Neural progenitor cell (in vitro differentiated cells): ENCODE measurements at regions not wholly inside any gene's neighbourhood (a gene's known extent, or its start where the extent isn't known, plus 50 kb on each side); places are given as distances from the start of the nearest gene placed in this dataset.

Source experiments
- DNase-seq: peaks from one replicate; pipeline ENCODE4 v3.0.0-alpha.2; 2016; ENCODE audit warnings: low spot score
- H2AFZ ChIP-seq: fragments of 200-600 bp; sonication (generic); replicated peaks from 2 replicates; pipeline ENCODE4 v1.6.1; 2016; ENCODE audit warnings: antibody characterized with exemption
- H3F3A ChIP-seq: fragments of 200-600 bp; sonication (generic); 2 replicates; pipeline ENCODE4 v1.6.1; 2016; ENCODE audit warnings: antibody characterized with exemption, low read depth
- H3K27ac ChIP-seq: fragments of 200-600 bp; sonication (generic); 2 replicates; pipeline ENCODE4 v1.5.1; 2016; ENCODE audit warnings: mild to moderate bottlenecking
- H3K27me3 ChIP-seq: fragments of 200-600 bp; sonication (generic); 2 replicates; pipeline ENCODE4 v1.6.1; 2016; ENCODE audit warnings: mild to moderate bottlenecking, moderate library complexity
- H3K36me3 ChIP-seq: fragments of 200-600 bp; sonication (generic); 2 replicates; pipeline ENCODE4 v1.5.1; 2016
- H3K4me1 ChIP-seq: fragments of 200-600 bp; sonication (generic); 2 replicates; pipeline ENCODE4 v1.6.1; 2016; ENCODE audit warnings: mixed run types
- H3K4me2 ChIP-seq: fragments of 200-600 bp; sonication (generic); 2 replicates; pipeline ENCODE4 v1.6.1; 2016
- H3K4me3 ChIP-seq: fragments of 200-600 bp; sonication (generic); 2 replicates; pipeline ENCODE4 v1.5.1; 2016
- H3K79me2 ChIP-seq: fragments of 200-600 bp; sonication (generic); 2 replicates; pipeline ENCODE4 v1.6.1; 2016; ENCODE audit warnings: low read depth
- H3K9ac ChIP-seq: fragments of 200-600 bp; sonication (generic); 2 replicates; pipeline ENCODE4 v1.6.1; 2016
- H3K9me3 ChIP-seq: fragments of 200-600 bp; sonication (generic); 2 replicates; pipeline ENCODE4 v1.5.1; 2016; ENCODE audit warnings: low read depth
- H4K20me1 ChIP-seq: fragments of 200-600 bp; sonication (generic); 2 replicates; pipeline ENCODE4 v1.6.1; 2016; ENCODE audit warnings: low read depth
- H3K27ac Mint-ChIP-seq: 3 replicates; pipeline ENCODE4 v1.8.0; 2021; ENCODE audit warnings: mixed read lengths
- H3K27me3 Mint-ChIP-seq: 2 replicates; pipeline ENCODE4 v1.8.0; 2022; ENCODE audit warnings: low read depth, mild to moderate bottlenecking, inconsistent platforms, moderate library complexity, mixed read lengths; ENCODE audit not compliant: insufficient read depth
- H3K36me3 Mint-ChIP-seq: 3 replicates; pipeline ENCODE4 v1.8.0; 2021; ENCODE audit warnings: mixed read lengths
- H3K4me1 Mint-ChIP-seq: 3 replicates; pipeline ENCODE4 v1.8.0; 2021; ENCODE audit warnings: mixed read lengths
- H3K4me3 Mint-ChIP-seq: 3 replicates; pipeline ENCODE4 v1.8.0; 2021; ENCODE audit warnings: mild to moderate bottlenecking, moderate library complexity, mixed read lengths
- H3K9me3 Mint-ChIP-seq: 3 replicates; pipeline ENCODE4 v1.8.0; 2020; ENCODE audit warnings: mixed read lengths
- CTCF ChIP-seq: fragments of 200-600 bp; sonication (generic); IDR thresholded peaks from 2 replicates; pipeline ENCODE4 v1.5.1; 2017; ENCODE audit warnings: antibody characterized with exemption, mild to moderate bottlenecking
- EZH2 ChIP-seq: fragments of 200-600 bp; sonication (generic); IDR thresholded peaks from 2 replicates; pipeline ENCODE4 v1.6.1; 2017; ENCODE audit warnings: antibody characterized with exemption, mild to moderate bottlenecking, moderate library complexity
- EZH2phosphoT487 ChIP-seq: fragments of 200-600 bp; sonication (generic); IDR thresholded peaks from 2 replicates; pipeline ENCODE4 v1.6.1; 2017; ENCODE audit warnings: antibody characterized with exemption

DNA sequence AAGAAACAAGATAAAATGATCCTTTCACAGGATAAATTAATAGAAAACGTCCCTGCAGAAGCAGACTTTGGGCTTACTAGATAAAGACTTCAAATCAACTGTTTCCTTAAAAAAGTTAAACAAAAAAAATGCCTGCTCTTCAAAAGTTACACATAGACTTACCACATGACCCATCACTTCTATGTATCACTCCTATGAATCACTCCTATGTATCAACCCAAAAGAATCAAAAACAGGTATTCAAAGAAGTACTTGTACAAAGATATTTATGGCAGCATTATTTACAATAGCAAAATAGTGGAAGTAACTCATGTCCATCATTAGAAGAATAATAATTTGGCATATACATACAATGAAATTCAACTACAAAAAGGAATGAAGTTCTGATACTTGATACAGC lies 56.3 kb upstream of the PRDM9 start:
- Mint-ChIP-seq H3K27ac (no peak overlapping the region), H3K4me3 (no peak overlapping the region), H3K4me1 (peaks cover 3% of the 10 kb centered on the region), H3K27me3 (no peaks in the 10 kb centered on the region), H3K36me3 (no peaks in the 10 kb centered on the region), H3K9me3 (no peaks in the 10 kb centered on the region)
- no peak overlapping the region for H3K9ac ChIP-seq
- H3K36me3 ChIP-seq: no peaks in the 10 kb centered on the region
- H3K9me3 ChIP-seq: no peaks in the 10 kb centered on the region
- H3F3A ChIP-seq: no peaks in the 10 kb centered on the region
- H4K20me1 ChIP-seq: no peaks in the 10 kb centered on the region
- no peak overlapping the region for H3K4me2 ChIP-seq
- no peaks in the 10 kb centered on the region for H3K4me1 ChIP-seq
- TF ChIP-seq EZH2: no peak
- TF ChIP-seq CTCF: no peak
- TF ChIP-seq EZH2phosphoT487: no peak
- no peak overlapping the region for H3K27ac ChIP-seq
- no peak for DNase-seq
- H3K4me3 ChIP-seq: no peak overlapping the region
- H3K27me3 ChIP-seq: no peaks in the 10 kb centered on the region
- no peaks in the 10 kb centered on the region for H3K79me2 ChIP-seq
- H2AFZ ChIP-seq: peak overlapping the region; percentile 60

DNA sequence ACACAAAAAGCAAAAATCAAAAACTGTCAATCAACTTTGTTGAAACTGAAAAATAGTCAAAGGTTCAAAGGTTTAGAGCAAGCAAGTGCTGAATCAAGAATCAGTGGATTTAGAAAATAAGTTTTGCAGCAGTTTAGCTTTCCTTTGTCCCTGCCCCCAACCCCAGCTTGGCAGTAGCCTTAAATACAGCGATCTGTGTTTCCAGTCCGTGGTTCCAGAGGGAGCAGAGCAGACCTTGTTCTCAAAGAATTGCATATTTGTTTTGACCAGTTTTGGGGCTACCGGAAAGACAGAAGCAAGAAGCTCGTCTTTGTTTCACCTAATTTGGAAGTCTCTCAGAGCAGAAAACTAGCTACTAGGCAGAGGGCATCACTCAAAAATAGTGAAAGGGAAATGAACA lies 57.2 kb upstream of the PRDM9 start:
- no peaks in the 10 kb centered on the region for H3K27me3 ChIP-seq
- no peaks in the 10 kb centered on the region for H3K9me3 Mint-ChIP-seq
- no peaks in the 10 kb centered on the region for H3K36me3 Mint-ChIP-seq
- H3K4me2 ChIP-seq: no peak overlapping the region
- no peak overlapping the region for H3K9ac ChIP-seq
- H3K36me3 ChIP-seq: no peaks in the 10 kb centered on the region
- no peak overlapping the region for H3K27ac Mint-ChIP-seq
- no peak for DNase-seq
- H3K4me3 Mint-ChIP-seq: no peak overlapping the region
- no peaks in the 10 kb centered on the region for H3F3A ChIP-seq
- peak overlapping the region; percentile 60 for H2AFZ ChIP-seq
- peaks cover 3% of the 10 kb centered on the region for H3K4me1 Mint-ChIP-seq
- no peaks in the 10 kb centered on the region for H3K27me3 Mint-ChIP-seq
- TF ChIP-seq CTCF: no peak
- no peak for TF ChIP-seq EZH2
- TF ChIP-seq EZH2phosphoT487: no peak
- no peak overlapping the region for H3K27ac ChIP-seq
- H3K4me3 ChIP-seq: no peak overlapping the region
- H3K4me1 ChIP-seq: no peaks in the 10 kb centered on the region
- H3K79me2 ChIP-seq: no peaks in the 10 kb centered on the region
- H3K9me3 ChIP-seq: no peaks in the 10 kb centered on the region
- no peaks in the 10 kb centered on the region for H4K20me1 ChIP-seq

- H3K79me2 ChIP-seq: no peaks in the 10 kb centered on the region
- H2AFZ ChIP-seq: no peak overlapping the region
- H3K4me1 ChIP-seq: no peaks in the 10 kb centered on the region
- H3K9ac ChIP-seq: no peak overlapping the region
- no peaks in the 10 kb centered on the region for H3K36me3 Mint-ChIP-seq
- H3K4me2 ChIP-seq: no peak overlapping the region
- no peaks in the 10 kb centered on the region for H3K9me3 Mint-ChIP-seq
- no peak overlapping the region for H3K27ac Mint-ChIP-seq
- no peak overlapping the region for H3K4me3 ChIP-seq
- peaks cover 3% of the 10 kb centered on the region for H3K4me1 Mint-ChIP-seq
- no peak overlapping the region for H3K4me3 Mint-ChIP-seq
- no peak for DNase-seq
- no peaks in the 10 kb centered on the region for H3K27me3 ChIP-seq
- H3K27me3 Mint-ChIP-seq: no peaks in the 10 kb centered on the region
- no peaks in the 10 kb centered on the region for H3F3A ChIP-seq
- no peaks in the 10 kb centered on the region for H3K9me3 ChIP-seq
- no peak overlapping the region for H3K27ac ChIP-seq
- no peaks in the 10 kb centered on the region for H4K20me1 ChIP-seq
- TF ChIP-seq EZH2 (no peak), CTCF (no peak), EZH2phosphoT487 (no peak)
- no peaks in the 10 kb centered on the region for H3K36me3 ChIP-seq
Observed at GRCh38 chr5:23448627-23449026, 58.8 kb upstream of the PRDM9 start.

DNA sequence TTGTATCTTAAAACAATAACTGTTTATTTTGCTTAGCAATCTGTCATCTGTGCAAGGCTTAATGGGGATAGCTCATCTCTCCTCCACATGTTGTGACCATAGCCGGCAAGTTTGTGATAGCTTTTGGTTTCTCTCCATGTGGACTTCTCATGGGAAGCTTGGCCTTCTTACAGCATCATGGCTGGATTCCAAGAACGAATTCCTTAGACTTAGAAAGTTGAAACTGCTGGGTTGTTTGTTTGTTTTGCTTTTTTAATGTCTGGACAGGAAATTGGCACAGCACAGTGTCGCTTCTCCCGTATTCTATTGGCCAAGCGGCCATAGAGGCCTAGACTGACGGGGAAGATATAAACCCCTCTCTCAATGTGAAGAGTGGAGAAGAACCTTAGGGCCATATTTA lies 61.0 kb upstream of the PRDM9 start:
- Histone ChIP-seq H3K9ac (no peak overlapping the region), H4K20me1 (no peaks in the 10 kb centered on the region), H3K36me3 (no peaks in the 10 kb centered on the region), H3K9me3 (no peaks in the 10 kb centered on the region), H3F3A (no peaks in the 10 kb centered on the region), H3K4me1 (no peaks in the 10 kb centered on the region), H3K4me2 (no peak overlapping the region), H3K4me3 (no peak overlapping the region), H2AFZ (no peak overlapping the region), H3K79me2 (no peaks in the 10 kb centered on the region), H3K27ac (no peak overlapping the region), H3K27me3 (no peaks in the 10 kb centered on the region)
- peaks cover 3% of the 10 kb centered on the region for H3K4me1 Mint-ChIP-seq
- no peaks in the 10 kb centered on the region for H3K36me3 Mint-ChIP-seq
- no peak overlapping the region for H3K27ac Mint-ChIP-seq
- TF ChIP-seq CTCF: no peak
- no peak for TF ChIP-seq EZH2phosphoT487
- no peak for TF ChIP-seq EZH2
- H3K4me3 Mint-ChIP-seq: no peak overlapping the region
- H3K9me3 Mint-ChIP-seq: no peaks in the 10 kb centered on the region
- no peaks in the 10 kb centered on the region for H3K27me3 Mint-ChIP-seq
- no peak for DNase-seq
